CD4-positive, alpha-beta T cell treated with Interleukin-10 for 1 hour (primary cell): ENCODE measurements at regions not wholly inside any gene's neighbourhood (a gene's known extent, or its start where the extent isn't known, plus 50 kb on each side); places are given as distances from the start of the nearest gene placed in this dataset.

ENCODE experiments used
- DNase-seq: peaks from one replicate; pipeline ENCODE4 v3.0.0-alpha.2; 2020

- no peak for DNase-seq
These were observed 967.0 kb downstream of the UQCRFS1 start for GRCh38 chr19:28245937-28246336.

GRCh38 chr19:28244966-28245365 lies 968.0 kb downstream of the UQCRFS1 start:
- DNase-seq, result no peak

GRCh38 chr19:28242317-28242927 lies 970.5 kb downstream of the UQCRFS1 start:
- DNase-seq, result no peak

GRCh38 chr19:28239270-28239669 lies 973.7 kb downstream of the UQCRFS1 start:
- DNase-seq, result no peak

GRCh38 chr19:28238270-28238820 lies 974.6 kb downstream of the UQCRFS1 start:
- no peak for DNase-seq

- DNase-seq, result no peak
These were observed 977.3 kb downstream of the UQCRFS1 start for GRCh38 chr19:28235606-28236125.

- no peak for DNase-seq
These were observed 978.3 kb downstream of the UQCRFS1 start for GRCh38 chr19:28234637-28235036.

GRCh38 chr19:28228854-28229253 lies 984.1 kb downstream of the UQCRFS1 start:
- DNase-seq, result no peak

GRCh38 chr19:28224441-28224840 lies 988.5 kb downstream of the UQCRFS1 start:
- no peak for DNase-seq

- no peak for DNase-seq
These were observed 991.2 kb downstream of the UQCRFS1 start for GRCh38 chr19:28221736-28222135.

GRCh38 chr19:28218728-28219127 lies 994.2 kb downstream of the UQCRFS1 start:
- DNase-seq, result no peak

- no peak for DNase-seq
These were observed 995.9 kb downstream of the UQCRFS1 start for GRCh38 chr19:28217022-28217421.

GRCh38 chr19:28213470-28214082 lies 999.4 kb downstream of the UQCRFS1 start:
- no peak for DNase-seq

GRCh38 chr19:28210886-28211285 lies 1002.1 kb downstream of the UQCRFS1 start:
- DNase-seq, result no peak

- no peak for DNase-seq
These were observed 1004.2 kb downstream of the UQCRFS1 start for GRCh38 chr19:28208745-28209144.

GRCh38 chr19:28207244-28207643 lies 1005.7 kb downstream of the UQCRFS1 start:
- no peak for DNase-seq

GRCh38 chr19:28201462-28201943 lies 1011.4 kb downstream of the UQCRFS1 start:
- no peak for DNase-seq

GRCh38 chr19:28199323-28199722 lies 1013.6 kb downstream of the UQCRFS1 start:
- DNase-seq, result no peak

- no peak for DNase-seq
These were observed 1016.0 kb downstream of the UQCRFS1 start for GRCh38 chr19:28196961-28197360.

GRCh38 chr19:28196101-28196500 lies 1016.9 kb downstream of the UQCRFS1 start:
- no peak for DNase-seq

- DNase-seq, result no peak
These were observed 1027.3 kb downstream of the UQCRFS1 start for GRCh38 chr19:28185646-28186045.

GRCh38 chr19:28184997-28185396 lies 1028.0 kb downstream of the UQCRFS1 start:
- DNase-seq, result no peak

GRCh38 chr19:28176193-28176592 lies 1036.8 kb downstream of the UQCRFS1 start:
- DNase-seq, result no peak

- no peak for DNase-seq
These were observed 1041.0 kb downstream of the UQCRFS1 start for GRCh38 chr19:28171983-28172382.
